HepG2 (cell line): ENCODE measurements at regions not wholly inside any gene's neighbourhood (a gene's known extent, or its start where the extent isn't known, plus 50 kb on each side); places are given as distances from the start of the nearest gene placed in this dataset.

Experiments
- ATAC-seq: fragments of 200-7000 bp; cut with Tn5 transposase; 3 replicates; pipeline ENCODE4 v1.9.1; 2020; ENCODE audit warnings: mild to moderate bottlenecking, moderate library complexity
- BruUV-seq: library from RNA; stranded (reverse); fragments of 400-500 nt; replicated peaks from 2 replicates; lab custom pipeline; 2021; lab: Mats Ljungman, UMichigan
- CTCF ChIA-PET: fragments of 300-600 bp; formaldehyde crosslinking; extraction: SDS; loops from one replicate; lab custom pipeline; 2021; ENCODE audit warnings: low total read pairs, inconsistent platforms, low intra/inter-chr PET ratio; lab: Yijun Ruan, JAX
- POLR2A ChIA-PET: fragments of 350-600 bp; sonication (Branson Sonifier 250); formaldehyde crosslinking; loops from one replicate; lab custom pipeline; 2020; ENCODE audit warnings: antibody characterized with exemption, inconsistent platforms; lab: Yijun Ruan, JAX
- DNase-seq: peaks from one replicate; pipeline ENCODE4 v3.0.0-alpha.2; 2015; ENCODE audit warnings: low spot score
- FAIRE-seq: peaks from 3 replicates; lab custom pipeline; 2011; peaks lifted over from hg19 to GRCh38; lab: Jason Lieb, UNC
- H2AFZ ChIP-seq: one replicate; pipeline ENCODE4 v1.6.1; 2011; ENCODE audit warnings: low read length, inconsistent platforms
- H3K27ac ChIP-seq: fragments of 300-600 bp; 3 replicates; pipeline ENCODE4 v1.8.0; 2011; ENCODE audit warnings: mixed run types, mild to moderate bottlenecking, mixed read lengths, low read length, inconsistent platforms; ENCODE audit not compliant: insufficient read depth; ENCODE audit errors: extremely low read length
- H3K27me3 ChIP-seq, 2 experiments: fragments of 200-600 bp in 1 of 2; 2 replicates in 1 of 2; 3 replicates in 1 of 2; pipeline versions ENCODE4 v1.6.0 to v1.8.0; 2011; ENCODE audit warnings: low read length in 2 of 2, mild to moderate bottlenecking in 2 of 2, moderate library complexity in 2 of 2, inconsistent platforms in 1 of 2; ENCODE audit not compliant: insufficient read depth in 2 of 2, control insufficient read depth in 1 of 2
- H3K36me3 ChIP-seq, 2 experiments: fragments of 200-600 bp in 1 of 2; replicated peaks in 1 of 2; 2 replicates in 1 of 2; 3 replicates in 1 of 2; pipeline versions ENCODE4 v1.5.1 to v1.8.0; 2011; ENCODE audit warnings: low read length in 2 of 2, inconsistent platforms in 1 of 2; ENCODE audit not compliant: insufficient read depth in 2 of 2, control insufficient read depth in 1 of 2
- H3K4me1 ChIP-seq: 2 replicates; pipeline ENCODE4 v1.5.1; 2012; ENCODE audit warnings: low read length, inconsistent platforms; ENCODE audit not compliant: insufficient read depth
- H3K4me2 ChIP-seq: 2 replicates; pipeline ENCODE4 v1.6.0; 2011; ENCODE audit warnings: low read depth, low read length, inconsistent platforms
- H3K4me3 ChIP-seq, 3 experiments: fragments of 200-600 bp in 1 of 3; sonication (generic), shearing (Covaris generic) in 1 of 3; replicated peaks in 1 of 3; 2 replicates each; pipeline ENCODE4 v1.5.1; 2011 to 2016; ENCODE audit warnings: low read length in 3 of 3, inconsistent platforms in 2 of 3, low read depth in 2 of 3, mild to moderate bottlenecking in 2 of 3, control low read depth in 1 of 3, mixed read lengths in 1 of 3; ENCODE audit not compliant: insufficient read depth in 1 of 3
- H3K79me2 ChIP-seq: one replicate; pipeline ENCODE4 v1.6.1; 2011; ENCODE audit warnings: low read length, inconsistent platforms; ENCODE audit not compliant: insufficient read depth
- H3K9ac ChIP-seq: 2 replicates; pipeline ENCODE4 v1.6.0; 2011; ENCODE audit warnings: mild to moderate bottlenecking, low read depth, low read length, inconsistent platforms; ENCODE audit not compliant: insufficient read depth
- H3K9me3 ChIP-seq: 2 replicates; pipeline ENCODE4 v1.5.1; 2012; ENCODE audit warnings: mild to moderate bottlenecking, low read length
- H4K20me1 ChIP-seq: 2 replicates; pipeline ENCODE4 v1.6.0; 2011; ENCODE audit warnings: inconsistent platforms, mild to moderate bottlenecking, low read length, moderate library complexity; ENCODE audit not compliant: insufficient read depth
- KLF6 ChIP-seq: IDR thresholded peaks from 2 replicates; pipeline ENCODE4 v1.8.0; 2016; ENCODE audit warnings: missing biosample characterization, missing genetic modification reagents
- NCOR1 ChIP-seq: fragments of 200-600 bp; sonication (generic); IDR thresholded peaks from 2 replicates; pipeline ENCODE4 v1.7.0; 2017; ENCODE audit warnings: antibody characterized with exemption, low read length, borderline replicate concordance
- NFKB2 ChIP-seq: sonication (generic); formaldehyde crosslinking; IDR thresholded peaks from 2 replicates; pipeline ENCODE4 v1.4.0; 2020; ENCODE audit warnings: missing genetic modification reagents, borderline replicate concordance
- RBM22 ChIP-seq: fragments of 200-400 bp; formaldehyde crosslinking; optimal IDR thresholded peaks from 2 replicates; pipeline ENCODE3; 2017; ENCODE audit warnings: mild to moderate bottlenecking, low read length, moderate library complexity
- ZFYVE20 ChIP-seq: sonication (generic); formaldehyde crosslinking; IDR thresholded peaks from 2 replicates; pipeline ENCODE4 v1.8.0; 2023; ENCODE audit warnings: low read depth, mild to moderate bottlenecking, moderate library complexity, missing genetic modification reagents, borderline replicate concordance
- ZNF333 ChIP-seq: sonication (generic); formaldehyde crosslinking; IDR thresholded peaks from 2 replicates; pipeline ENCODE4 v1.4.0; 2020; ENCODE audit warnings: mild to moderate bottlenecking, missing genetic modification reagents, borderline replicate concordance
- ZSCAN25 ChIP-seq: sonication (generic); formaldehyde crosslinking; IDR thresholded peaks from 2 replicates; pipeline ENCODE4 v1.8.0; 2022; ENCODE audit warnings: mild to moderate bottlenecking, missing genetic modification reagents
- in situ Hi-C: cut with HindIII; loops from 2 replicates; pipeline ENCODE4 v1.10.0; 2017; ENCODE audit warnings: low pct_unique_long_range_greater_than_20kb; ENCODE audit not compliant: extremely low pct_ligation_motif_present
- intact Hi-C: fragments of 100-400 bp; cut with micrococcal nuclease; formaldehyde crosslinking; loops from one replicate; pipeline ENCODE4 v1.10.0; 2022; ENCODE audit not compliant: unreplicated experiment
- TF ChIP-seq, protein P1 (sequence below): sonication (generic); formaldehyde crosslinking; IDR thresholded peaks from 2 replicates; pipeline ENCODE4 v1.4.0; 2020; ENCODE audit warnings: missing genetic modification reagents, mild to moderate bottlenecking, borderline replicate concordance
- TF ChIP-seq, protein P2 (sequence below): IDR thresholded peaks from 2 replicates; pipeline ENCODE4 v1.6.1; 2016; ENCODE audit warnings: control low read depth

DNA sequence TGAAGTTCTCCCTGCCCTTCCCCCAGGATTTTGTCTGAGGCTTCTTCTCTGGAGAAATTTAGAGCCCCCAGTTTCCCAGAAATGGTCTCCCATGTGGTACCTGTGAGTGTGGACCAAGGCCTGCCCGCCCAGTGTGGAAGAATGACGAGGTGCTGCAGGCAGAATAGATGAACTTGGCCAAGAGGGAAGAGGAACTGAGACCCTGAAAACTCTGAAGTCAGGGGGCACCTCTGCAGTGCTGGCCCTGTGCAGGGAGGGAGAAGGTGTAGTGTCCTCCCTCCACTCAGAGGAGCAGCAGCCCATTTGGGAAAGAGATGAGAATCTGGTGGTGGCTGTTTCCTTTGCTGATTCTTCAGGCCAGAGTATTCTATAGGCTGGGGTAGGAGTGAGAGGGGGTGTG is 115.2 kb upstream of the PCGF5 start (continued):
- TF ChIP-seq, protein P1, sequence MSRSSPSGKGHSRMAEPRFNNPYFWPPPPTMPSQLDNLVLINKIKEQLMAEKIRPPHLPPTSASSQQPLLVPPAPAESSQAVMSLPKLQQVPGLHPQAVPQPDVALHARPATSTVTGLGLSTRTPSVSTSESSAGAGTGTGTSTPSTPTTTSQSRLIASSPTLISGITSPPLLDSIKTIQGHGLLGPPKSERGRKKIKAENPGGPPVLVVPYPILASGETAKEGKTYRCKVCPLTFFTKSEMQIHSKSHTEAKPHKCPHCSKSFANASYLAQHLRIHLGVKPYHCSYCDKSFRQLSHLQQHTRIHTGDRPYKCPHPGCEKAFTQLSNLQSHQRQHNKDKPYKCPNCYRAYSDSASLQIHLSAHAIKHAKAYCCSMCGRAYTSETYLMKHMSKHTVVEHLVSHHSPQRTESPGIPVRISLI (CRISPR knock-in tag): no peak
- TF ChIP-seq ZSCAN25 (CRISPR knock-in tag) (no peak), ZNF333 (CRISPR knock-in tag) (no peak)

DNA sequence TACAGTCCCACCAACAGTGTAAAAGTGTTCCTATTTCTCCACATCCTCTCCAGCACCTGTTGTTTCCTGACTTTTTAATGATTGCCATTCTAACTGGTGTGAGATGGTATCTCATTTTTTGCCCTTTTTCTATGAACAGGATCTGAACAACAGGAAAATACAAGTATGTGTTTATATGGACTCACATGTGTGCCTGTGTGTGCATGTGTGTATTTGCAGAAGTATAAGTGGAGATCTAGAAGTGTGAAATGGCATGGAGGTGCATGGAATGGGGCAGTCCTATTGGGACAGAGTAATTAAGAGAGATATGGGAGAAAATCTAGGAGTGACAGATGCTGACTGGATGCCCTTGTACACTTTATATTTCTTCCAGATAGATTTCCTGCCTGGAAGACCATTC is 111.6 kb upstream of the PCGF5 start:
- Histone ChIP-seq H4K20me1 (no peaks in the 10 kb centered on the region), H3K27ac (no peak overlapping the region), H3K36me3 (no peaks in the 10 kb centered on the region), H3K79me2 (no peaks in the 10 kb centered on the region), H3K4me2 (no peak overlapping the region), H3K4me3 (no peak overlapping the region), H2AFZ (no peak overlapping the region), H3K4me1 (no peaks in the 10 kb centered on the region), H3K9ac (no peak overlapping the region), H3K27me3 (peaks cover 0 to 15% of the 10 kb centered on the region in 2 experiments; a peak in 1 of 5 replicates), H3K9me3 (no peaks in the 10 kb centered on the region)
- DNase-seq (no peak), FAIRE-seq (no peak), ATAC-seq (no peak)
- intact Hi-C loops: no loop called here
- no TSS peak for BruUV-seq
- in situ Hi-C loops: no loop called here
- CTCF ChIA-PET: no interaction called here
- no peak for TF ChIP-seq ZFYVE20 (CRISPR knock-in tag)
- no peak for TF ChIP-seq KLF6 (CRISPR knock-in tag)
- no peak for TF ChIP-seq NCOR1
- no peak for TF ChIP-seq RBM22
- no peak for TF ChIP-seq NFKB2 (CRISPR knock-in tag)
- TF ChIP-seq, protein P2, sequence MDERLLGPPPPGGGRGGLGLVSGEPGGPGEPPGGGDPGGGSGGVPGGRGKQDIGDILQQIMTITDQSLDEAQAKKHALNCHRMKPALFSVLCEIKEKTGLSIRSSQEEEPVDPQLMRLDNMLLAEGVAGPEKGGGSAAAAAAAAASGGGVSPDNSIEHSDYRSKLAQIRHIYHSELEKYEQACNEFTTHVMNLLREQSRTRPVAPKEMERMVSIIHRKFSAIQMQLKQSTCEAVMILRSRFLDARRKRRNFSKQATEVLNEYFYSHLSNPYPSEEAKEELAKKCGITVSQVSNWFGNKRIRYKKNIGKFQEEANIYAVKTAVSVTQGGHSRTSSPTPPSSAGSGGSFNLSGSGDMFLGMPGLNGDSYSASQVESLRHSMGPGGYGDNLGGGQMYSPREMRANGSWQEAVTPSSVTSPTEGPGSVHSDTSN (CRISPR knock-in tag): no peak
- POLR2A ChIA-PET: no interaction called here
